Left lung (tissue), 4 donors: ENCODE measurements at regions not wholly inside any gene's neighbourhood (a gene's known extent, or its start where the extent isn't known, plus 50 kb on each side); places are given as distances from the start of the nearest gene placed in this dataset.

Experiments
- ATAC-seq: fragments of 200-7000 bp; cut with Tn5 transposase; one replicate; pipeline ENCODE4 v1.9.1; 2020; ENCODE audit warnings: moderate library complexity
- DNase-seq, 4 donors: peaks; one replicate each; pipeline ENCODE4 v3.0.0-alpha.2; 2013 to 2020
- H3K27ac ChIP-seq, 2 donors: fragments of 200-600 bp; sonication (generic) in 1 of 2; one replicate each; pipeline versions ENCODE4 v1.5.0 to v1.8.0; 2020 to 2021
- H3K27me3 ChIP-seq, 2 donors: fragments of 200-600 bp; sonication (generic) in 1 of 2; one replicate each; pipeline versions ENCODE4 v1.5.0 to v1.8.0; 2020 to 2021
- H3K36me3 ChIP-seq, 2 donors: fragments of 200-600 bp; sonication (generic) in 1 of 2; one replicate each; pipeline versions ENCODE4 v1.5.0 to v1.8.0; 2020 to 2021
- H3K4me1 ChIP-seq, 2 donors: fragments of 200-600 bp; one replicate each; pipeline ENCODE4 v1.8.0; 2021
- H3K4me3 ChIP-seq, 2 donors: fragments of 200-600 bp; sonication (generic) in 1 of 2; one replicate each; pipeline versions ENCODE4 v1.5.0 to v1.8.0; 2020 to 2021; ENCODE audit warnings: mild to moderate bottlenecking in 1 of 2
- H3K9me3 ChIP-seq, 2 donors: fragments of 200-600 bp; sonication (generic) in 1 of 2; one replicate each; pipeline versions ENCODE4 v1.5.0 to v1.8.0; 2020 to 2021
- intact Hi-C, 2 donors: fragments of 100-400 bp; cut with DNase I; formaldehyde crosslinking; loops; one replicate each; pipeline versions ENCODE4 v1.11.2 to v1.14.2; 2022
- TF ChIP-seq, protein P1 (sequence below), 2 donors: fragments of 200-600 bp; sonication (generic) in 1 of 2; IDR thresholded peaks; one replicate each; pipeline versions ENCODE4 v1.5.0 to v1.8.0; 2021; ENCODE audit warnings: antibody characterized with exemption in 2 of 2
- donor health status: DM: no; HTN: yes; CAD: no.
- donor health status: DM: no; HTN: no; CAD: no.

- Histone ChIP-seq H3K27ac (no peak overlapping the region), H3K4me1 (no peaks in the 10 kb centered on the region), H3K36me3 (no peaks in the 10 kb centered on the region), H3K4me3 (no peak overlapping the region), H3K9me3 (no peaks in the 10 kb centered on the region), H3K27me3 (no peaks in the 10 kb centered on the region)
- ATAC-seq (no peak), DNase-seq (no peak)
- TF ChIP-seq, protein P1, sequence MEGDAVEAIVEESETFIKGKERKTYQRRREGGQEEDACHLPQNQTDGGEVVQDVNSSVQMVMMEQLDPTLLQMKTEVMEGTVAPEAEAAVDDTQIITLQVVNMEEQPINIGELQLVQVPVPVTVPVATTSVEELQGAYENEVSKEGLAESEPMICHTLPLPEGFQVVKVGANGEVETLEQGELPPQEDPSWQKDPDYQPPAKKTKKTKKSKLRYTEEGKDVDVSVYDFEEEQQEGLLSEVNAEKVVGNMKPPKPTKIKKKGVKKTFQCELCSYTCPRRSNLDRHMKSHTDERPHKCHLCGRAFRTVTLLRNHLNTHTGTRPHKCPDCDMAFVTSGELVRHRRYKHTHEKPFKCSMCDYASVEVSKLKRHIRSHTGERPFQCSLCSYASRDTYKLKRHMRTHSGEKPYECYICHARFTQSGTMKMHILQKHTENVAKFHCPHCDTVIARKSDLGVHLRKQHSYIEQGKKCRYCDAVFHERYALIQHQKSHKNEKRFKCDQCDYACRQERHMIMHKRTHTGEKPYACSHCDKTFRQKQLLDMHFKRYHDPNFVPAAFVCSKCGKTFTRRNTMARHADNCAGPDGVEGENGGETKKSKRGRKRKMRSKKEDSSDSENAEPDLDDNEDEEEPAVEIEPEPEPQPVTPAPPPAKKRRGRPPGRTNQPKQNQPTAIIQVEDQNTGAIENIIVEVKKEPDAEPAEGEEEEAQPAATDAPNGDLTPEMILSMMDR (IDR thresholded peaks at IDR 0.05), result no peak
- intact Hi-C loops, result no loop called here
Measured at GRCh38 chr16:6977291-6977690, 355.4 kb upstream of the RBFOX1 start.

- Histone ChIP-seq H3K9me3 (no peaks in the 10 kb centered on the region), H3K4me1 (no peaks in the 10 kb centered on the region), H3K4me3 (no peak overlapping the region), H3K27me3 (no peaks in the 10 kb centered on the region), H3K36me3 (no peaks in the 10 kb centered on the region), H3K27ac (no peak overlapping the region)
- ATAC-seq (no peak), DNase-seq (no peak)
- TF ChIP-seq, protein P1 (IDR thresholded peaks at IDR 0.05), result no peak
- intact Hi-C loops, result no loop called here
Measured at GRCh38 chr16:6976716-6977115, 355.9 kb upstream of the RBFOX1 start.

DNA sequence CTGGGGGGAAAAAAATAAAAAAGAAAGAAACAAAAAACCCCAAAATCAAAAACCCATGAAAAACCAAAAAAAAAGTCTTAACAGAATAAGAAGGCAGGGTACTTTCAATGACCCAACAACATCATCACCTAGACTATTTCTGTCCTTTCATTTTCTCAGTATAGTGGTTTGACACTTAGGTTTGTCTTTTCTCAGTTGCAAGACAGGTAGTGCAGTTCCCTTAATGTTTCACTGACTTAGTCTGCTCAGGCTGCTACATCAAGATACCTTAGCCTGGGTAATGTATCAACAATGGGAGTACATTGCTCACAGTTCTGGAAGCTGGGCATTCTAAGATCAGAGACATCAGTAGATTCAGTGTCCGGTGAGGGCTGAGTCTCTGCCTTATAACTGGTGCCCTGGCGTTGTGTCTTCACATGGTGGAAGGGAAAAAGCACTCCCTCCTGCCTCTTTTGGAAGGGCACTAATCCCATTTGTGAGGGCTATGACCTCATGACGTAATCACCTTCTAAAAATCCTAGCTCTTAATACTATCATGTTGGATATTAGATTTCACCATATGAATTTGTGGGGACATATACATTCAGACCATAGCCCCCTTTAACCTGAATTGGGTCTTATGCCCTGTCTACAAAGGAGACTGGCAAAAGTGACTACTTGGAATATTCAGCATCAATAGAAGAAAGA lies 362.3 kb upstream of the RBFOX1 start:
- intact Hi-C loops, result no loop called here

GRCh38 chr16:6969594-6969993 lies 363.1 kb upstream of the RBFOX1 start:
- no peaks in the 10 kb centered on the region for H3K9me3 ChIP-seq
- ATAC-seq (no peak), DNase-seq (no peak)
- H3K27ac ChIP-seq, result no peak overlapping the region
- TF ChIP-seq, protein P1 (IDR thresholded peaks at IDR 0.05), result no peak
- no peak overlapping the region for H3K4me3 ChIP-seq
- no peaks in the 10 kb centered on the region for H3K27me3 ChIP-seq
- H3K36me3 ChIP-seq, result no peaks in the 10 kb centered on the region
- intact Hi-C loops, result no loop called here
- no peaks in the 10 kb centered on the region for H3K4me1 ChIP-seq

More for the DNA sequence above, 362.3 kb upstream of the RBFOX1 start:
- TF ChIP-seq, protein P1 (IDR thresholded peaks at IDR 0.05), result no peak
- DNase-seq, result no peak
- H3K4me1 ChIP-seq, result no peaks in the 10 kb centered on the region
- no peak for ATAC-seq
- no peaks in the 10 kb centered on the region for H3K36me3 ChIP-seq
- no peak overlapping the region for H3K27ac ChIP-seq
- H3K9me3 ChIP-seq, result no peaks in the 10 kb centered on the region
- H3K27me3 ChIP-seq, result no peaks in the 10 kb centered on the region
- no peak overlapping the region for H3K4me3 ChIP-seq

DNA sequence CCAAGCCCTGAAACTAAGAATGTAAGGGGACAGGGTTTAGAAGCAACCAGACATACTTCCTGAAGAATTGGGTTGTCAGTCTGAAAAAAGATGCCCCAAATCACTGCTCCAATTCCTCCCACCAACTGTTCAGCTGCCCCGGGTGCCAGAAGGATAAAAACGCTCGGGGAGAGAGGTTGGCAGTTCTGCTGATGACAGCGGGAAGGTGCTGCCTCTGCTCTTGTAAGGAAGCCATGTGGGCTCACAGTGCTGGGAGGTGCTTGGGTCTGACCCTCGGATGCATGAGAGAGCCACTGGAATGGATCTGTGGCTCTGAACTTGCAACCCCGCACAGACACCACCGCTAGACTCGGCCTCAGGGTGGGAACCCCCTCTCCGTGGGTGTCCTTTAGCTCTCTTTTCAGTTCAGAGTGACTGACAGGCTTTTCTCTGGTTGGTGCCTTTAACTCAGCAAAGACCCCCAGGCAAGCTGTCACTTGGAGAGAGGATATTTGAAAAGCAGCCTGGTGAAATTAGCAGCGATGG lies 364.8 kb upstream of the RBFOX1 start:
- no peak overlapping the region for H3K27ac ChIP-seq
- no peaks in the 10 kb centered on the region for H3K36me3 ChIP-seq
- ATAC-seq (no peak), DNase-seq (no peak)
- no peaks in the 10 kb centered on the region for H3K27me3 ChIP-seq
- no peaks in the 10 kb centered on the region for H3K4me1 ChIP-seq
- no peaks in the 10 kb centered on the region for H3K9me3 ChIP-seq
- TF ChIP-seq, protein P1 (IDR thresholded peaks at IDR 0.05), result no peak
- intact Hi-C loops, result no loop called here
- no peak overlapping the region for H3K4me3 ChIP-seq
